ENCODE measurements at regions not wholly inside any gene's neighbourhood (a gene's known extent, or its start where the extent isn't known, plus 50 kb on each side); places are given as distances from the start of the nearest gene placed in this dataset.

- TF ChIP-seq CTCF (IDR thresholded peaks at IDR 0.05) (no peak), POLR2A (IDR thresholded peaks at IDR 0.05) (no peak)
These were observed 249.7 kb downstream of the MTERF1 start for GRCh38 chr7:91630581-91631380.
